GM18909 (cell line): ENCODE measurements at regions not wholly inside any gene's neighbourhood (a gene's known extent, or its start where the extent isn't known, plus 50 kb on each side); places are given as distances from the start of the nearest gene placed in this dataset.

ENCODE experiments used
- ATAC-seq: cut with Tn5 transposase; IDR thresholded peaks from one replicate; pipeline ENCODE4 v1.9.1; 2021; ENCODE audit warnings: mild to moderate bottlenecking; ENCODE audit not compliant: unreplicated experiment, poor library complexity

GRCh38 chr14:101404426-101405170, 156.7 kb upstream of the DIO3 start:
- ATAC-seq: no peak

GRCh38 chr14:101405171-101405883, 156.0 kb upstream of the DIO3 start:
- no peak for ATAC-seq

DNA sequence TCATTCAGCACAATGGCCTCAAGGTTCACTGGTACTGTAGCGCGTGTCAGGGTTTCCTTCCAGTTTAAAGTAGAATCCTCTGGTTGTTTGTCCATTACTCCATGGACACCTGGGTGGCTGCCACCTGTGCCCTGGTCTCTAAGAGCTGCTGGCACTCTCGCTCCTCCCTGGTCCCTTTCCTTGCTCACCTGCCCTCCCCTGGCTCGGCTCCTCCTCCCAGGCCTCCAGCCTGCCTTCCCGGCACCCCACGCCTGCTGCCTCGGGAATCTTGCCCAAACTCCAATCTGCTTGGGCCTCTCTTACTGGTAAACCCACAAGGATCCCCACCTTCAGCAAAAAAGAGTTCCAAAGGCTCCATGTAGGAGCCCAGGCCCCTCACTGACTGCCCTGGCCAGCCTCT, 154.4 kb upstream of the DIO3 start:
- ATAC-seq: no peak

DNA sequence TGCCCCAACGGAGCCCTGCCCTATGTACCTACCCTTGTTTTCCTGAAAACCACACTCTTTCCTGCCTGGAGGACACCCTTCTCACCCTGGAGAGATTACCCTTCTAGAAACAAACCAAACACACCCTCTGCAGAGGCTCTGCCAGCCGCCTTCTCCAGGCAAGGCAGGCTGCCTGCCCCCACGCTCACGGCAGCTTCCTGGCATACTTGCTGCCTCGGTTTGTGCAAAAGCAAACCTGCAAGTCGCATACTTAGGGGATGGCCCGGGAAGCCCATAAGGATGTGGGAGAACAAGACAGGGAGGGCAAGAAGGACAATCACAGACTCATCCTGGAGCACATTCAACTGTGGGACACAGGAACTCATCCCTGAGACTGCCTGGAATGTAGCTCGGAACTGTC, 154.0 kb upstream of the DIO3 start:
- ATAC-seq: no peak

DNA sequence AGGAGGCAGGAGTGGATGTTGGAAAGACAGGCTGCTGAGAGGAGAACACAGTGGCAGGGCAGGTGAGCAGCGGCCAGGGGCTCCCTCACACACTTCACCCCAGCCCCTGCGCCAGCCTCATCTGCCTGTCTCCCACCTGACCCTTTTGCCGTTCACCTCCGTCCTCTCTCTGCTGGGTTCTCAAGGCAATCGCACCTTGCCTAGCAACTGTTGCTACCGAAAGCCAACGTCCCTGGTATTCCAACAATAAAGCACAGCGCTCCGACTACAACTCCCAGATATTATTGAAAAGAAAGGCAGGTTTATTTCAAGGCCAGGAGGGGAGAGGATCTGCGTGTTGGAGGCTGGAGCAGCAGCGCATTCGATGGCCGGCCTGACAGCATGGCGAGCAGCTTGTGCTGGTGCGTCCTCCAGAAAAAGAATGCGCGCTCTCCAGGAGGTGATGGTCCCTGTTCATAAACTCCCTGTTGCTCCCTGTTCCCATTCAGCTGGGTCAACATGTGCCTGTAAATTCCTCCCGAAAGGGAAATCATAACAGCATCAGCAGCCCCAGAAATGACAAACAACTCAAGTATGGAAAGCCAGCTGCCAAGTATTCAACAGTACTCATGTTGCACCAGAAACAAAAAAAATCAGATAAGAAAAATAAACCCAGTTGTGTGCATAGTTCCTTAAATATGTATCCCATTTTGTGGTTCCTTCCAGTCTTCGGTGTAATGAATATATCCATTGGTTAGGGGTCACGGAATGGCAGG, 153.0 kb upstream of the DIO3 start:
- no peak for ATAC-seq

- no peak for ATAC-seq
Observed at GRCh38 chr14:101409006-101409543, 152.2 kb upstream of the DIO3 start.

DNA sequence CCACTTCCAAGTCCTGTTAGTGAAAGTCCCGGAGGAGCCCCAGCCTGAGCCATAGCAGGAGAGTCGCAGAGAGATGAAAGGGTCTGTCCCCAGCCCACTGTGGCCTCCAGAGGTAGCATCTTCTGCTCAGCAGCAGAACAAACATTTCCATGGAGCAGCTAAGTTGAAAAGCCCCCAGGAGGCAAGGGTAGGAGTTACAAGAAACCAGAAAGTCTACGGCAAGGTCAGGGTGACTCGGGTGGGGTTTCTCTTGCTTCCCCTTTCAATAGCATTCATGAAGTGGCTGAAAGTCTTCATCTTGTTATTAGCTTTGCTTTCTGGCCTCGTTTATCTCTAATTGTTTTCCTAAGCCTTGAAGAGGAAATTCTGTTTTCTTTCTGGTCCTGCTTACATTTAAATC, 151.2 kb upstream of the DIO3 start:
- no peak for ATAC-seq

GRCh38 chr14:101411151-101411550, 150.1 kb upstream of the DIO3 start:
- no peak for ATAC-seq

- no peak for ATAC-seq
Observed at GRCh38 chr14:101411779-101412178, 149.5 kb upstream of the DIO3 start.

DNA sequence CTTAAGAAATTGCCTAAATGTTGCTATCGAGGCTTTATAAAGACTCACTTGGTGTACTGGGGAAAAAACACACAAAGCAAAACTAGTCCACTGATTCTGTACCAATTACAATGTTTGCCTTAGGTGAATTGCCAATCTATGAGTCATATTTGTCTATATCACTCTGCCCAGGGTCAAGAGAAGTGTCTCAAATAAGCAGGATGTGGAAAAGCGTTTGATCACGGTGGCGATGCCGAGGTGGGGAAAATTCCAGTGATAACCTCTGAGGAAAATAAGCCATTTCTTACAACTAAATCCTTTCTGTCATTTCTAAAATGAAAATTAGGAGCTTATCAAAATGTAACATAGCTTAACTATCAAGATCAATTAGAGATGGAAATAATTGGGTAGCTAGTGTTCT, 148.6 kb upstream of the DIO3 start:
- no peak for ATAC-seq

DNA sequence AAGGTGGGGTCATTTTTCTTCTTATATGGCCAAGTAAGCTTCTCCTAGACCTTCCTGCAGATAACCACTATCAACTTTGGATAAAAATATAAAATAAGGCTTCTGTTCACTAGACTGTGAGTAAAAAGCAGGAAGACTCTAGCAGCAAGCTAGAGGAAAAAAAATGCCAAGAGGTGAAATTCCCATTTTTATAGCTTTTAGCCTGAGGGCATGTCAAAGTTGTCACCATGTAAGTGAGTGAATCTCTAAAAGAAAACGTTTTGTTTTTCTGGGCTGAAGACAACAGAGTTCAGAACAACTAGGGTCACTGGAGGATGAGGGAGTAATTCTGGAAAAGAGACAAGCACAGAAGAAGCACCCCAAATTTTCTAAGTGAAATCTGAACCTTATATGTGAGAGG, 143.9 kb upstream of the DIO3 start:
- no peak for ATAC-seq

GRCh38 chr14:101418601-101419000, 142.7 kb upstream of the DIO3 start:
- no peak for ATAC-seq

GRCh38 chr14:101426466-101426865, 134.8 kb upstream of the DIO3 start:
- no peak for ATAC-seq

DNA sequence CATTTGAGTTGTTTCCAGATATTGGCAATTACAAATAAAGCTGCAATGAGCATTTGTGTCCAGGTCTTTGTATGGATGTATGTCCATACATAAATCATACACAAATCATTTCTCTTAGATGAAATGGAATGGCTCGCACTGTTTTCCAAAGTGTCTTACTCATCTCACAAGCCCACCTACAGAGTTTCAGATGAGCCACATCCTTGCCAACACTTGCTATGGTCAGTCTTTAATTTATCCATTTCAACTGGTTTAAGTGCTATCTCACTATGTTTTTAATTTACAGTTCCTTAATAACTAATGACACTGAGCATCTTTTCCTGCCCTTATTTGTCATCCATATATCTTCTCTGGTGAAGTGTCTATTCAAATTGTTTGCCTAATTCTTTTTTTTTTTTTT, 132.9 kb upstream of the DIO3 start:
- ATAC-seq: no peak

GRCh38 chr14:101435546-101435945, 125.7 kb upstream of the DIO3 start:
- ATAC-seq: no peak

DNA sequence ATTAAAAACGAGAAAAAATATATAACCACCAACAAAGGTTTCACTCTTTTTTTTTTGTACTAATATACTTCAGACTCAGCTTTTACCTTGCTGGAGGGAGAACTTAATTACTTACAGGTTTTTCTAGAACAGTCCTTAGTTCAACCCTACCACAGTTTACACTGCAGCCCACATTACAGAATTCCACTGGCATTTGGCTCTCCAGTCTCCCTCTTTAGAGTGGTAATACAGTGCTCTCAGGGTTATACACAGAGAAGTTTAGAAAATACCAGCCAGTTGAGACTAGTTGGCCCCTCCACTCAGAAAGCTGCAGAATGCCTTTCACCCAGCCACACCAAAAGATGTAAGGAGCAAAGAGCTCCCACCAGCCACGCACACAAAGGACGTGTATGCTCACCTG, 122.3 kb upstream of the DIO3 start:
- no peak for ATAC-seq

- ATAC-seq: no peak
Observed at GRCh38 chr14:101440496-101440895, 120.8 kb upstream of the DIO3 start.

- no peak for ATAC-seq
Observed at GRCh38 chr14:101441710-101442109, 119.6 kb upstream of the DIO3 start.

DNA sequence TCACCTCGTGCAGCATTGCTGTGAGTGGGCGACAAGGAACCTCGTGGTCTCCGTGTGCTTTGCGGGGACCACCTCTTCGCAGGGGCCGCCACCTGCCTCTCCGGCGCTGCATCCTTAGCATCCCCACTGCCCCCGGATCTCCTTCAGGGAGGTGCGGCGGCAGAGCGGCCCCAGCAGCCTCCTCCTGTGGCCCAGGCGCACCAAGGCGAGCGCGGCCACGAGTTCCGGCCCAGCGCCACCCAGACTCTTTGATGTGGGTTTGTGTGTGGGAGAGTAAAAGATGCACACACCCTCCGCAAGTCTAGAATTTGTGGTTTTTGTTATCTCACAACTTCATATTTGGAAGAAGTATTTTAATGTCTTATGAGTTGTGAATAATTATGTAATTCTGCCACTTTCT, 118.8 kb upstream of the DIO3 start:
- ATAC-seq: no peak

GRCh38 chr14:101444116-101444515, 117.2 kb upstream of the DIO3 start:
- no peak for ATAC-seq

DNA sequence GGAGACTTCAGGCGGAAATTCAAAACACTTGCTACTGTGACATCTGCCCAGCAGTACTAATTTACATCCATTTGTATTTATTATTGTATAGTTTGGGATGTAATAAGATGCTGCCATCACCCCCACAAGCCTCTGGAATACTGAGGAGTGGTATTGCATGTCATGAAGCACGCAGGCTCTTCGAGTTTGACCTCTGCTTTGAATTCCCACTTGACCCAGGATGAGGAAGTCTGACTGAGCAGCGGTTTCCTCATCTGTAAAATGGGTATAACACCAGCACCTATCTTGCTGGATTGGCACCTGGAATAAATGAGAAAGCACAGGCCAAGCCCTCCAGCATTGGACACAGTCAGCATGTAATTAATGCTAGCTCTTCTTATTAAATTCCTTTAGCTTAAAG, 116.0 kb upstream of the DIO3 start:
- no peak for ATAC-seq
